Suprapubic skin (tissue), 4 donors: ENCODE measurements at regions not wholly inside any gene's neighbourhood (a gene's known extent, or its start where the extent isn't known, plus 50 kb on each side); places are given as distances from the start of the nearest gene placed in this dataset.

Experiments
- DNase-seq, 2 donors: peaks; one replicate each; pipeline ENCODE4 v3.0.0-alpha.2; 2019; ENCODE audit warnings: low spot score in 2 of 2
- H3K27ac ChIP-seq: fragments of 200-600 bp; sonication (generic); one replicate; pipeline ENCODE4 v1.5.1; 2019
- H3K27me3 ChIP-seq: fragments of 200-600 bp; sonication (generic); one replicate; pipeline ENCODE4 v1.5.1; 2019
- H3K36me3 ChIP-seq: fragments of 200-600 bp; sonication (generic); one replicate; pipeline ENCODE4 v1.5.1; 2019
- H3K4me1 ChIP-seq: fragments of 200-600 bp; sonication (generic); one replicate; pipeline ENCODE4 v1.5.1; 2019
- H3K4me3 ChIP-seq: fragments of 200-600 bp; sonication (generic); one replicate; pipeline ENCODE4 v1.5.1; 2019; ENCODE audit warnings: mild to moderate bottlenecking
- H3K9me3 ChIP-seq: fragments of 200-600 bp; sonication (generic); one replicate; pipeline ENCODE4 v1.5.1; 2019
- EP300 ChIP-seq: sonication (generic); formaldehyde crosslinking; IDR thresholded peaks from one replicate; pipeline ENCODE4 v1.6.1; 2017; ENCODE audit warnings: antibody characterized with exemption
- POLR2A ChIP-seq, 2 donors: fragments of 450-650 bp; IDR thresholded peaks; one replicate each; pipeline ENCODE4 v1.6.1; 2017; ENCODE audit warnings: antibody characterized with exemption in 2 of 2, mild to moderate bottlenecking in 2 of 2, moderate library complexity in 2 of 2
- POLR2AphosphoS5 ChIP-seq, 3 donors: sonication (generic); formaldehyde crosslinking; IDR thresholded peaks; one replicate each; pipeline ENCODE4 v1.6.1; 2017; ENCODE audit warnings: antibody characterized with exemption in 3 of 3
- WGBS: methylation state at CpG from one replicate; pipeline ENCODE4 v1.1.5; 2018; 5-methylcytosine and 5-hydroxymethylcytosine counted together
- TF ChIP-seq, protein P1 (sequence below), 2 donors: fragments of 200-600 bp in 1 of 2; fragments of 450-650 bp in 1 of 2; sonication (generic) in 1 of 2; IDR thresholded peaks; one replicate each; pipeline ENCODE4 v1.5.1; 2016 to 2019; ENCODE audit warnings: antibody characterized with exemption in 2 of 2, mild to moderate bottlenecking in 1 of 2, moderate library complexity in 1 of 2

DNA sequence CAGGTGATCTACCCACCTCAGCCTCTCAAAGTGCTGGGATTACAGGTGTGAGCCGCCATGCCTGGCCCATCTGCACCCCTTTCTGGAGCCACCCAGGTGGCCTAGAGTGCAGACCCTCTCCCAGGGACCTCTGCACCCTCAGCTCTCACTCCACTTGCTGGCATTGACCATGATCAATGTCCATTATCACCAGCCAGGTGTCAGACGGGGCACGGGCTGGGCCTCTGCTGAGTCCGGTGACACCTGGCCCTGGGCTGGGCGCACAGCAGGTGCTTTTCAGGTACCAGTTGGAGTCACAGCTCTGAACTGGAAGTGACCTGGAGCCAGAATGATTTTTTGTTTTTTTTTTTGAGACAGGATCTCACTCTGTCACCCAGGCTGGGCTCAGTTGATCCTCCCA, 91.8 kb upstream of the PMEPA1 start:
- no peaks in the 10 kb centered on the region for H3K4me1 ChIP-seq
- WGBS: 95% methylated on average over 5 of the region's 5 CpGs
- no peak overlapping the region for H3K4me3 ChIP-seq
- DNase-seq: no peak
- no peaks in the 10 kb centered on the region for H3K9me3 ChIP-seq
- H3K36me3 ChIP-seq: no peaks in the 10 kb centered on the region
- TF ChIP-seq POLR2AphosphoS5 (IDR thresholded peaks at IDR 0.05): no peak
- TF ChIP-seq POLR2A (IDR thresholded peaks at IDR 0.05): no peak
- no peak for TF ChIP-seq EP300
- TF ChIP-seq, protein P1, sequence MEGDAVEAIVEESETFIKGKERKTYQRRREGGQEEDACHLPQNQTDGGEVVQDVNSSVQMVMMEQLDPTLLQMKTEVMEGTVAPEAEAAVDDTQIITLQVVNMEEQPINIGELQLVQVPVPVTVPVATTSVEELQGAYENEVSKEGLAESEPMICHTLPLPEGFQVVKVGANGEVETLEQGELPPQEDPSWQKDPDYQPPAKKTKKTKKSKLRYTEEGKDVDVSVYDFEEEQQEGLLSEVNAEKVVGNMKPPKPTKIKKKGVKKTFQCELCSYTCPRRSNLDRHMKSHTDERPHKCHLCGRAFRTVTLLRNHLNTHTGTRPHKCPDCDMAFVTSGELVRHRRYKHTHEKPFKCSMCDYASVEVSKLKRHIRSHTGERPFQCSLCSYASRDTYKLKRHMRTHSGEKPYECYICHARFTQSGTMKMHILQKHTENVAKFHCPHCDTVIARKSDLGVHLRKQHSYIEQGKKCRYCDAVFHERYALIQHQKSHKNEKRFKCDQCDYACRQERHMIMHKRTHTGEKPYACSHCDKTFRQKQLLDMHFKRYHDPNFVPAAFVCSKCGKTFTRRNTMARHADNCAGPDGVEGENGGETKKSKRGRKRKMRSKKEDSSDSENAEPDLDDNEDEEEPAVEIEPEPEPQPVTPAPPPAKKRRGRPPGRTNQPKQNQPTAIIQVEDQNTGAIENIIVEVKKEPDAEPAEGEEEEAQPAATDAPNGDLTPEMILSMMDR (IDR thresholded peaks at IDR 0.05): no peak
- no peak overlapping the region for H3K27ac ChIP-seq
- H3K27me3 ChIP-seq: no peaks in the 10 kb centered on the region

GRCh38 chr20:57800791-57801430, 91.1 kb upstream of the PMEPA1 start:
- no peaks in the 10 kb centered on the region for H3K27me3 ChIP-seq
- DNase-seq: no peak
- H3K9me3 ChIP-seq: no peaks in the 10 kb centered on the region
- no peak overlapping the region for H3K4me3 ChIP-seq
- no peak overlapping the region for H3K27ac ChIP-seq
- TF ChIP-seq POLR2AphosphoS5 (IDR thresholded peaks at IDR 0.05) (no peak), EP300 (no peak), POLR2A (IDR thresholded peaks at IDR 0.05) (no peak)
- TF ChIP-seq, protein P1 (IDR thresholded peaks at IDR 0.05): no peak
- no peaks in the 10 kb centered on the region for H3K36me3 ChIP-seq
- H3K4me1 ChIP-seq: no peaks in the 10 kb centered on the region
- 89% methylated on average over 17 of the region's 17 CpGs for WGBS

DNA sequence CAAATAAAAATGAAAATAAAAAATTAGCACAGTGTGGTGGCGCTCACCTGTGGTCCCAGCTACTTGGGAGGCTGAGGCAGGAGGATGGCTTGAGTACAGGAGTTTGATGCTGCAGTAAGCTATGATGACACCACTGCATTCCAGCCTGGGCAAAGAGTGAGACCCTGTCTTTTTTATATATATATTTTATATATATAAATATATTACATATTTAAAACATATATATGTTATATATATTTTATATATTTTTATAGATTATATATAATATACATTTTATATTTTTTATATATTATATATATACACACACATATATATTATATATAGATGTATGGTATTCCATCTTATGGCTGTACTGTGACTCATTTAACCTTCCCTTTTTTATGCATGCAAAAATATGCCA, 87.6 kb upstream of the PMEPA1 start:
- TF ChIP-seq POLR2A (IDR thresholded peaks at IDR 0.05): no peak
- no peak for TF ChIP-seq EP300
- TF ChIP-seq POLR2AphosphoS5 (IDR thresholded peaks at IDR 0.05): no peak
- TF ChIP-seq, protein P1 (IDR thresholded peaks at IDR 0.05): no peak
- no peak for DNase-seq
- Histone ChIP-seq H3K36me3 (no peaks in the 10 kb centered on the region), H3K27me3 (no peaks in the 10 kb centered on the region), H3K4me3 (no peak overlapping the region), H3K27ac (no peak overlapping the region), H3K9me3 (no peaks in the 10 kb centered on the region), H3K4me1 (no peaks in the 10 kb centered on the region)
- 100% methylated on average over 1 of the region's 1 CpG for WGBS

GRCh38 chr20:57795977-57796560, 86.3 kb upstream of the PMEPA1 start:
- no peaks in the 10 kb centered on the region for H3K4me1 ChIP-seq
- WGBS: 95% methylated on average over 8 of the region's 8 CpGs
- H3K4me3 ChIP-seq: no peak overlapping the region
- no peaks in the 10 kb centered on the region for H3K27me3 ChIP-seq
- H3K27ac ChIP-seq: no peak overlapping the region
- no peak for DNase-seq
- no peak for TF ChIP-seq POLR2AphosphoS5 (IDR thresholded peaks at IDR 0.05)
- TF ChIP-seq, protein P1 (IDR thresholded peaks at IDR 0.05): no peak
- TF ChIP-seq POLR2A (IDR thresholded peaks at IDR 0.05): no peak
- TF ChIP-seq EP300: no peak
- H3K9me3 ChIP-seq: no peaks in the 10 kb centered on the region
- H3K36me3 ChIP-seq: no peaks in the 10 kb centered on the region

DNA sequence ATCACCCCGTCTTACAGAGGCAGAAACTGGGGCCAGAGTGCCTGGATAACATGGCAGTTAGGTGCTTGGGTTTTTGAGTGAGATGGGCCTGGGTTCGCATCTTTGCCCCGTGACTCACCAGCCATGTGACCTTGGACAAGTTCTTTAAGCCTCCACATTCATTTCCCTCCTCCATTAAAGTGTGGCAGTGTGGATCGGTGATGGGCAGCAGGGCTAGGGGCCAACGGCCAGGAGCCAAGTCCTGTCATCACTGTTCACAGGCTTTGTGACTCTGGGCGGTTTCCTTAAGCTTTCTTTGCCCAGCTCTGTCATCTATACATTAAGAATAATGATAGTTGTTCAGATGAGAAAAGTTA, 85.5 kb upstream of the PMEPA1 start:
- Histone ChIP-seq H3K36me3 (no peaks in the 10 kb centered on the region), H3K27ac (no peak overlapping the region), H3K4me1 (no peaks in the 10 kb centered on the region), H3K4me3 (no peak overlapping the region), H3K27me3 (no peaks in the 10 kb centered on the region), H3K9me3 (no peaks in the 10 kb centered on the region)
- WGBS: 74% methylated on average over 5 of the region's 6 CpGs
- no peak for DNase-seq
- TF ChIP-seq POLR2A (IDR thresholded peaks at IDR 0.05) (no peak), POLR2AphosphoS5 (IDR thresholded peaks at IDR 0.05) (no peak), EP300 (no peak)
- TF ChIP-seq, protein P1 (IDR thresholded peaks at IDR 0.05): no peak
